ENCODE measurements at regions not wholly inside any gene's neighbourhood (a gene's known extent, or its start where the extent isn't known, plus 50 kb on each side); places are given as distances from the start of the nearest gene placed in this dataset.
"Not testable (repeated sequence)": the region's sequence is repeated elsewhere in the genome, so short reads cannot be mapped to it uniquely, and the experiment has no call there.

GRCh38 chr9:67609435-67609834 is 249.3 kb upstream of the ANKRD20A1 start:
- TF ChIP-seq EZH2 (IDR thresholded peaks at IDR 0.05; ENCODE audit: borderline replicate concordance, low read depth, low read length, severe bottlenecking); CTCF (IDR thresholded peaks at IDR 0.05; ENCODE audit: borderline replicate concordance, extremely low read depth, low read length, poor library complexity, severe bottlenecking): not testable (repeated sequence)

All from DND-41 (cell line).